H1 (cell line): ENCODE measurements at regions not wholly inside any gene's neighbourhood (a gene's known extent, or its start where the extent isn't known, plus 50 kb on each side); places are given as distances from the start of the nearest gene placed in this dataset.

Experiments
- CTCF ChIA-PET: fragments of 300-600 bp; sonication (Branson Sonifier 250); formaldehyde crosslinking; loops from one replicate; lab custom pipeline; 2021; ENCODE audit not compliant: partially characterized antibody; lab: Charles Lee
- POLR2A ChIA-PET: fragments of 300-600 bp; sonication (Branson Sonifier 250); formaldehyde crosslinking; loops from one replicate; lab custom pipeline; 2021; ENCODE audit warnings: inconsistent platforms; ENCODE audit not compliant: partially characterized antibody; lab: Charles Lee
- DNase-seq, 2 experiments: peaks; one replicate each; pipeline versions ENCODE4 v3.0.0 to v3.0.0-alpha.2; 2010 to 2022; ENCODE audit warnings: low spot score in 2 of 2, low read depth in 1 of 2, mixed read lengths in 1 of 2
- FAIRE-seq: peaks from 2 replicates; lab custom pipeline; 2011; peaks lifted over from hg19 to GRCh38; lab: Jason Lieb, UNC
- H2AFZ ChIP-seq: 2 replicates; pipeline ENCODE4 v1.8.1; 2012; ENCODE audit warnings: low read length, inconsistent platforms
- H2AK5ac ChIP-seq: 2 replicates; pipeline ENCODE4 v1.6.1; 2013; ENCODE audit warnings: low read depth, low read length
- H2BK120ac ChIP-seq: replicated peaks from 2 replicates; pipeline ENCODE3; 2013; ENCODE audit warnings: low read depth, low read length, inconsistent platforms
- H2BK12ac ChIP-seq: 2 replicates; pipeline ENCODE4 v1.6.1; 2013; ENCODE audit warnings: low read depth, low read length
- H2BK15ac ChIP-seq: 2 replicates; pipeline ENCODE4 v1.6.1; 2013; ENCODE audit warnings: low read length
- H2BK20ac ChIP-seq: 2 replicates; pipeline ENCODE4 v1.6.1; 2013; ENCODE audit warnings: low read length
- H2BK5ac ChIP-seq: 2 replicates; pipeline ENCODE4 v1.6.1; 2013; ENCODE audit warnings: low read depth, low read length
- H3K14ac ChIP-seq: 2 replicates; pipeline ENCODE4 v1.6.1; 2013; ENCODE audit warnings: inconsistent platforms; ENCODE audit not compliant: insufficient read length
- H3K18ac ChIP-seq: 2 replicates; pipeline ENCODE4 v1.6.1; 2013; ENCODE audit warnings: low read length; ENCODE audit errors: extremely low read depth
- H3K23ac ChIP-seq: 2 replicates; pipeline ENCODE4 v1.6.1; 2013; ENCODE audit warnings: inconsistent platforms; ENCODE audit not compliant: insufficient read length
- H3K23me2 ChIP-seq: 2 replicates; pipeline ENCODE4 v1.6.1; 2013; ENCODE audit warnings: low read depth, low read length
- H3K27ac ChIP-seq: 2 replicates; pipeline ENCODE4 v1.6.1; 2011; ENCODE audit warnings: low read depth, low read length, inconsistent platforms
- H3K27me3 ChIP-seq, 4 experiments: replicated peaks in 1 of 4; 1 replicate in 1 of 4; 2 replicates in 3 of 4; pipeline versions ENCODE4 v1.6.1 to v1.8.1; 2011 to 2013; ENCODE audit warnings: low read length in 3 of 4, mild to moderate bottlenecking in 3 of 4, inconsistent platforms in 2 of 4, mixed read lengths in 2 of 4, moderate library complexity in 1 of 4; ENCODE audit not compliant: control insufficient read depth in 3 of 4, insufficient read depth in 3 of 4; ENCODE audit errors: extremely low read depth in 1 of 4
- H3K36me3 ChIP-seq, 4 experiments: 2 replicates each; pipeline versions ENCODE4 v1.6.1 to v1.8.1; 2011 to 2013; ENCODE audit warnings: mild to moderate bottlenecking in 4 of 4, low read length in 3 of 4, moderate library complexity in 2 of 4, control low read depth in 1 of 4, inconsistent platforms in 1 of 4; ENCODE audit not compliant: insufficient read depth in 4 of 4, control insufficient read depth in 2 of 4
- H3K4ac ChIP-seq: replicated peaks from 2 replicates; pipeline ENCODE3; 2013; ENCODE audit warnings: low read length, low read depth, mixed read lengths, inconsistent platforms; ENCODE audit not compliant: insufficient read length
- H3K4me1 ChIP-seq, 4 experiments: replicated peaks in 1 of 4; 1 replicate in 1 of 4; 2 replicates in 3 of 4; pipeline versions ENCODE4 v1.6.1 to v1.8.1; 2011 to 2013; ENCODE audit warnings: low read length in 3 of 4, inconsistent platforms in 2 of 4, mixed read lengths in 1 of 4; ENCODE audit not compliant: insufficient read depth in 4 of 4, control insufficient read depth in 3 of 4
- H3K4me2 ChIP-seq, 2 experiments: 2 replicates each; pipeline versions ENCODE4 v1.6.1 to v1.8.1; 2011 to 2013; ENCODE audit warnings: low read depth in 2 of 2, low read length in 2 of 2, control low read depth in 1 of 2, inconsistent platforms in 1 of 2, mild to moderate bottlenecking in 1 of 2; ENCODE audit not compliant: insufficient read depth in 1 of 2
- H3K4me3 ChIP-seq, 4 experiments: fragments of 200-600, 300-600 bp in 1 of 4; sonication (generic), shearing (Covaris generic), sonication (Bioruptor Twin) in 1 of 4; 2 replicates each; pipeline versions ENCODE4 v1.5.1 to v1.8.1; 2011 to 2016; ENCODE audit warnings: low read length in 4 of 4, low read depth in 3 of 4, control low read depth in 2 of 4, inconsistent platforms in 2 of 4, mild to moderate bottlenecking in 2 of 4, mixed read lengths in 1 of 4, moderate library complexity in 1 of 4; ENCODE audit not compliant: insufficient read depth in 2 of 4; ENCODE audit errors: extremely low read depth in 1 of 4
- H3K56ac ChIP-seq: replicated peaks from 2 replicates; pipeline ENCODE3; 2013; ENCODE audit warnings: low read depth, mild to moderate bottlenecking, mixed read lengths, low read length, inconsistent platforms; ENCODE audit not compliant: insufficient read length
- H3K79me1 ChIP-seq: 2 replicates; pipeline ENCODE4 v1.6.1; 2013; ENCODE audit warnings: low read depth, low read length, control low read depth
- H3K79me2 ChIP-seq, 2 experiments: 2 replicates each; pipeline versions ENCODE4 v1.6.1 to v1.8.1; 2012 to 2013; ENCODE audit warnings: low read length in 2 of 2, mild to moderate bottlenecking in 2 of 2, inconsistent platforms in 1 of 2; ENCODE audit not compliant: insufficient read depth in 2 of 2, control insufficient read depth in 1 of 2
- H3K9ac ChIP-seq, 4 experiments: replicated peaks in 1 of 4; 1 replicate in 1 of 4; 2 replicates in 3 of 4; pipeline versions ENCODE4 v1.6.1 to v1.8.1; 2011 to 2013; ENCODE audit warnings: low read depth in 3 of 4, low read length in 3 of 4, control low read depth in 2 of 4, mild to moderate bottlenecking in 2 of 4, moderate library complexity in 2 of 4, inconsistent platforms in 1 of 4; ENCODE audit errors: extremely low read depth in 1 of 4
- H3K9me3 ChIP-seq, 2 experiments: 2 replicates each; pipeline versions ENCODE4 v1.6.1 to v1.8.1; 2012 to 2013; ENCODE audit warnings: mild to moderate bottlenecking in 2 of 2, moderate library complexity in 2 of 2, control low read depth in 1 of 2, inconsistent platforms in 1 of 2, low read depth in 1 of 2, low read length in 1 of 2, mixed read lengths in 1 of 2; ENCODE audit not compliant: insufficient read depth in 2 of 2
- H4K20me1 ChIP-seq, 2 experiments: replicated peaks in 1 of 2; 2 replicates each; pipeline versions ENCODE3 to v1.8.1; 2011 to 2013; ENCODE audit warnings: inconsistent platforms in 2 of 2, low read length in 2 of 2, mild to moderate bottlenecking in 1 of 2; ENCODE audit not compliant: insufficient read depth in 2 of 2, control insufficient read depth in 1 of 2
- H4K5ac ChIP-seq: 2 replicates; pipeline ENCODE4 v1.6.1; 2013; ENCODE audit warnings: low read length, low read depth, mixed read lengths, inconsistent platforms; ENCODE audit not compliant: insufficient read length
- H4K8ac ChIP-seq: 2 replicates; pipeline ENCODE4 v1.8.0; 2013; ENCODE audit warnings: mild to moderate bottlenecking, moderate library complexity, low read length, inconsistent platforms; ENCODE audit not compliant: insufficient read depth; ENCODE audit errors: extremely low read depth
- H4K91ac ChIP-seq: replicated peaks from 2 replicates; pipeline ENCODE3; 2013; ENCODE audit warnings: low read length, mixed read lengths, inconsistent platforms; ENCODE audit not compliant: insufficient read length
- BCL11A ChIP-seq, 2 experiments: IDR thresholded peaks; one replicate each; pipeline ENCODE4 v1.6.1; 2011; ENCODE audit warnings: low read depth in 2 of 2, low read length in 2 of 2, mild to moderate bottlenecking in 2 of 2
- EGR1 ChIP-seq: IDR thresholded peaks from 2 replicates; pipeline ENCODE4 v1.6.1; 2011; ENCODE audit warnings: low read depth, low read length, borderline replicate concordance
- EZH2 ChIP-seq: fragments of 200-600 bp; sonication (generic); IDR thresholded peaks from 2 replicates; pipeline ENCODE4 v1.7.1; 2012; ENCODE audit warnings: low read depth, mild to moderate bottlenecking, moderate library complexity, low read length, inconsistent platforms; ENCODE audit not compliant: severe bottlenecking
- HDAC2 ChIP-seq, 2 experiments: fragments of 300-600 bp in 1 of 2; sonication (generic) in 1 of 2; IDR thresholded peaks; 2 replicates each; pipeline ENCODE4 v1.6.1; 2011 to 2012; ENCODE audit warnings: low read depth in 2 of 2, low read length in 2 of 2, mild to moderate bottlenecking in 2 of 2, moderate library complexity in 2 of 2, borderline replicate concordance in 1 of 2, inconsistent platforms in 1 of 2
- JUND ChIP-seq: IDR thresholded peaks from 2 replicates; pipeline ENCODE4 v1.6.1; 2011; ENCODE audit warnings: mild to moderate bottlenecking, improper control_type of control experiment, low read length
- PHF8 ChIP-seq: fragments of 200-600 bp; sonication (generic); conservative IDR thresholded peaks from 2 replicates; pipeline ENCODE4 v1.7.1; 2012; ENCODE audit warnings: low read depth, mild to moderate bottlenecking, inconsistent platforms, low read length, moderate library complexity
- POLR2A ChIP-seq, 2 experiments: IDR thresholded peaks; 1 replicate in 1 of 2; 2 replicates in 1 of 2; pipeline ENCODE4 v1.6.1; 2011; ENCODE audit warnings: low read depth in 2 of 2, low read length in 2 of 2, mild to moderate bottlenecking in 2 of 2; ENCODE audit errors: control extremely low read depth in 1 of 2
- POLR2AphosphoS5 ChIP-seq: IDR thresholded peaks from 2 replicates; pipeline ENCODE4 v1.6.1; 2011; ENCODE audit warnings: low read depth, low read length
- RFX5 ChIP-seq: IDR thresholded peaks from 2 replicates; pipeline ENCODE4 v1.6.1; 2011; ENCODE audit warnings: low read depth, low read length, improper control_type of control experiment, borderline replicate concordance
- SRF ChIP-seq: IDR thresholded peaks from 2 replicates; pipeline ENCODE4 v1.6.1; 2011; ENCODE audit warnings: mild to moderate bottlenecking, low read depth, low read length, moderate library complexity
- WGBS, 2 experiments: shearing (Covaris generic) in 1 of 2; methylation state at CpG; one replicate each; pipeline versions ENCODE4 v1.1.6 to v1.1.7; 2013 to 2015; ENCODE audit warnings: low lambda C conversion rate in 2 of 2, mixed read lengths in 2 of 2, inconsistent platforms in 1 of 2, low coverage in 1 of 2, missing lambda C conversion rate in 1 of 2; ENCODE audit not compliant: insufficient replicate concordance in 2 of 2, insufficient coverage in 1 of 2, insufficient read length in 1 of 2; ENCODE audit errors: extremely low coverage in 1 of 2, missing lambda C conversion rate in 1 of 2; 5-methylcytosine and 5-hydroxymethylcytosine counted together
- TF ChIP-seq, protein P1 (sequence below): IDR thresholded peaks from 2 replicates; pipeline ENCODE4 v1.6.1; 2012; ENCODE audit warnings: inconsistent platforms

DNA sequence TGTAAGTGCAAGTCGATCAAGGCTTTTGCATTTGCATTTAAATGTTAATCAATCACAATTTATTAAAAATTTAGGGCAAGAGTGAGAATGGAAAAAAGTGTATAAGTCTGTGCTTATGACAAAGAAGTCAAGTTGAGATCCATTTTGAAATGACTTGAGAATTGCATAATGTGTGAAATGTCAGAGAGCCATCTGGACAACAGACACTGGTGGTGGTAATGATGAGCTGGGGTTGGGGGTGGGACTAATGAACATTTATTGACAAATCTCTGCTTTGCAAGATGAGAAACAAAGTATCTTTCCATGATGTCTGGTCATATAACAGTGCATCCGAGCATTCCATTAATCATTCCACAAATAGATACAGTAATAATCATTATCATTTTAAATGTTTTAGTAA, 89.4 kb upstream of the ZBTB20 start:
- Histone ChIP-seq H3K18ac (no peak overlapping the region), H3K36me3 (no peaks in the 10 kb centered on the region), H3K9ac (no peak overlapping the region), H3K79me2 (no peaks in the 10 kb centered on the region), H3K23me2 (no peaks in the 10 kb centered on the region), H3K79me1 (no peaks in the 10 kb centered on the region), H2BK12ac (no peak overlapping the region), H4K5ac (no peak overlapping the region), H3K27me3 (no peaks in the 10 kb centered on the region), H3K4me3 (no peak overlapping the region), H2BK15ac (no peak overlapping the region), H3K9me3 (no peaks in the 10 kb centered on the region), H2BK20ac (no peak overlapping the region), H2AK5ac (no peak overlapping the region), H3K14ac (no peak overlapping the region), H3K56ac (no peak overlapping the region), H3K4ac (no peak overlapping the region), H3K4me1 (no peaks in the 10 kb centered on the region), H4K91ac (no peak overlapping the region), H2AFZ (no peak overlapping the region), H3K4me2 (no peak overlapping the region), H3K27ac (no peak overlapping the region), H4K20me1 (no peaks in the 10 kb centered on the region), H3K23ac (no peak overlapping the region), H2BK5ac (no peak overlapping the region), H4K8ac (no peak overlapping the region), H2BK120ac (no peak overlapping the region)
- POLR2A ChIA-PET: no interaction called here
- WGBS, 2 experiments: 87% methylated on average over 2 of the region's 2 CpGs; no CpG with 5 or more reads in 1 of the 2 experiments
- CTCF ChIA-PET: interaction anchor here (1.4 kb wide), 1 partner anchor 547 kb away, joined by 3 read pairs; no protein-coding TSS in a partner anchor
- no peak for TF ChIP-seq POLR2A (IDR thresholded peaks at IDR 0.05; ENCODE audit: control extremely low read depth in 1 of 2, low read depth in 2 of 2, low read length in 2 of 2)
- TF ChIP-seq, protein P1, sequence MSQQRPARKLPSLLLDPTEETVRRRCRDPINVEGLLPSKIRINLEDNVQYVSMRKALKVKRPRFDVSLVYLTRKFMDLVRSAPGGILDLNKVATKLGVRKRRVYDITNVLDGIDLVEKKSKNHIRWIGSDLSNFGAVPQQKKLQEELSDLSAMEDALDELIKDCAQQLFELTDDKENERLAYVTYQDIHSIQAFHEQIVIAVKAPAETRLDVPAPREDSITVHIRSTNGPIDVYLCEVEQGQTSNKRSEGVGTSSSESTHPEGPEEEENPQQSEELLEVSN: no peak
- TF ChIP-seq POLR2AphosphoS5: no peak
- TF ChIP-seq BCL11A (IDR thresholded peaks at IDR 0.05; ENCODE audit: low read depth in 2 of 2, low read length in 2 of 2): no peak
- TF ChIP-seq PHF8: no peak
- no peak for TF ChIP-seq SRF
- no peak for TF ChIP-seq JUND
- TF ChIP-seq EZH2: no peak
- no peak for TF ChIP-seq EGR1
- no peak for TF ChIP-seq RFX5
- TF ChIP-seq HDAC2 (IDR thresholded peaks at IDR 0.05; ENCODE audit: borderline replicate concordance in 1 of 2, low read depth in 2 of 2, low read length in 2 of 2): no peak
- no peak for DNase-seq
- FAIRE-seq: no peak
